ENCODE measurements at regions not wholly inside any gene's neighbourhood (a gene's known extent, or its start where the extent isn't known, plus 50 kb on each side); places are given as distances from the start of the nearest gene placed in this dataset.

GRCh38 chr5:57696825-57697570 lies 214.4 kb upstream of the ACTBL2 start:
- H3K4me1 Mint-ChIP-seq (ENCODE audit: low read depth): no peaks in the 10 kb centered on the region
- H3K9me3 Mint-ChIP-seq (ENCODE audit: low read depth): no peaks in the 10 kb centered on the region
- no peak overlapping the region for H3K27ac Mint-ChIP-seq
- H3K27me3 Mint-ChIP-seq: peaks cover 2% of the 10 kb centered on the region
- no peaks in the 10 kb centered on the region for H3K36me3 Mint-ChIP-seq
- no peak overlapping the region for H3K4me3 Mint-ChIP-seq

- H3K4me1 Mint-ChIP-seq (ENCODE audit: low read depth): no peaks in the 10 kb centered on the region
- H3K36me3 Mint-ChIP-seq: no peaks in the 10 kb centered on the region
- no peak overlapping the region for H3K27ac Mint-ChIP-seq
Measured at GRCh38 chr5:57696389-57696769, 213.8 kb upstream of the ACTBL2 start.

GRCh38 chr5:57695706-57696388 lies 213.2 kb upstream of the ACTBL2 start:
- Mint-ChIP-seq H3K9me3 (ENCODE audit: low read depth) (no peaks in the 10 kb centered on the region), H3K27ac (no peak overlapping the region), H3K4me3 (no peak overlapping the region), H3K4me1 (ENCODE audit: low read depth) (no peaks in the 10 kb centered on the region), H3K27me3 (peaks cover 2% of the 10 kb centered on the region), H3K36me3 (no peaks in the 10 kb centered on the region)

More at GRCh38 chr5:57696389-57696769, 213.8 kb upstream of the ACTBL2 start:
- Mint-ChIP-seq H3K4me3 (no peak overlapping the region), H3K9me3 (ENCODE audit: low read depth) (no peaks in the 10 kb centered on the region), H3K27me3 (peaks cover 2% of the 10 kb centered on the region)

GRCh38 chr5:57695179-57695578 lies 212.6 kb upstream of the ACTBL2 start:
- Mint-ChIP-seq H3K4me1 (ENCODE audit: low read depth) (no peaks in the 10 kb centered on the region), H3K27me3 (peaks cover 2% of the 10 kb centered on the region), H3K27ac (no peak overlapping the region), H3K4me3 (no peak overlapping the region), H3K36me3 (no peaks in the 10 kb centered on the region), H3K9me3 (ENCODE audit: low read depth) (no peaks in the 10 kb centered on the region)

- H3K36me3 Mint-ChIP-seq: no peaks in the 10 kb centered on the region
- H3K4me1 Mint-ChIP-seq (ENCODE audit: low read depth): no peaks in the 10 kb centered on the region
- H3K9me3 Mint-ChIP-seq (ENCODE audit: low read depth): no peaks in the 10 kb centered on the region
- no peak overlapping the region for H3K27ac Mint-ChIP-seq
- no peak overlapping the region for H3K4me3 Mint-ChIP-seq
- H3K27me3 Mint-ChIP-seq: peaks cover 2% of the 10 kb centered on the region
Measured at GRCh38 chr5:57693488-57694305, 211.1 kb upstream of the ACTBL2 start.

- Mint-ChIP-seq H3K4me1 (ENCODE audit: low read depth) (no peaks in the 10 kb centered on the region), H3K27ac (no peak overlapping the region), H3K27me3 (peaks cover 2% of the 10 kb centered on the region), H3K4me3 (no peak overlapping the region), H3K36me3 (no peaks in the 10 kb centered on the region), H3K9me3 (ENCODE audit: low read depth) (no peaks in the 10 kb centered on the region)
Measured at GRCh38 chr5:57692582-57693487, 210.2 kb upstream of the ACTBL2 start.

- Mint-ChIP-seq H3K27me3 (peaks cover 2% of the 10 kb centered on the region), H3K4me1 (ENCODE audit: low read depth) (no peaks in the 10 kb centered on the region), H3K36me3 (no peaks in the 10 kb centered on the region), H3K27ac (no peak overlapping the region), H3K4me3 (no peak overlapping the region), H3K9me3 (ENCODE audit: low read depth) (no peaks in the 10 kb centered on the region)
Measured at GRCh38 chr5:57690724-57691123, 208.1 kb upstream of the ACTBL2 start.

- Mint-ChIP-seq H3K9me3 (ENCODE audit: low read depth) (no peaks in the 10 kb centered on the region), H3K4me3 (no peak overlapping the region), H3K27ac (no peak overlapping the region), H3K27me3 (peaks cover 2% of the 10 kb centered on the region), H3K36me3 (no peaks in the 10 kb centered on the region), H3K4me1 (ENCODE audit: low read depth) (no peaks in the 10 kb centered on the region)
Measured at GRCh38 chr5:57687596-57687995, 205.0 kb upstream of the ACTBL2 start.

GRCh38 chr5:57685516-57686255 lies 203.1 kb upstream of the ACTBL2 start:
- Mint-ChIP-seq H3K27ac (no peak overlapping the region), H3K4me1 (ENCODE audit: low read depth) (no peaks in the 10 kb centered on the region), H3K36me3 (no peaks in the 10 kb centered on the region), H3K9me3 (ENCODE audit: low read depth) (no peaks in the 10 kb centered on the region), H3K27me3 (peaks cover 2% of the 10 kb centered on the region), H3K4me3 (no peak overlapping the region)

- Mint-ChIP-seq H3K9me3 (ENCODE audit: low read depth) (no peaks in the 10 kb centered on the region), H3K27ac (no peak overlapping the region), H3K4me3 (no peak overlapping the region), H3K36me3 (no peaks in the 10 kb centered on the region), H3K4me1 (ENCODE audit: low read depth) (no peaks in the 10 kb centered on the region), H3K27me3 (peaks cover 5% of the 10 kb centered on the region)
Measured at GRCh38 chr5:57684299-57684702, 201.7 kb upstream of the ACTBL2 start.

- no peaks in the 10 kb centered on the region for H3K36me3 Mint-ChIP-seq
- H3K9me3 Mint-ChIP-seq (ENCODE audit: low read depth): no peaks in the 10 kb centered on the region
Measured at GRCh38 chr5:57683036-57683630, 200.5 kb upstream of the ACTBL2 start.

GRCh38 chr5:57681942-57682341 lies 199.3 kb upstream of the ACTBL2 start:
- Mint-ChIP-seq H3K4me1 (ENCODE audit: low read depth) (no peaks in the 10 kb centered on the region), H3K27me3 (peaks cover 5% of the 10 kb centered on the region), H3K4me3 (no peak overlapping the region), H3K9me3 (ENCODE audit: low read depth) (no peaks in the 10 kb centered on the region), H3K36me3 (no peaks in the 10 kb centered on the region), H3K27ac (no peak overlapping the region)

More at GRCh38 chr5:57683036-57683630, 200.5 kb upstream of the ACTBL2 start:
- Mint-ChIP-seq H3K4me1 (ENCODE audit: low read depth) (no peaks in the 10 kb centered on the region), H3K27me3 (peaks cover 5% of the 10 kb centered on the region), H3K27ac (no peak overlapping the region), H3K4me3 (no peak overlapping the region)

- Mint-ChIP-seq H3K4me1 (ENCODE audit: low read depth) (no peaks in the 10 kb centered on the region), H3K27ac (no peak overlapping the region), H3K9me3 (ENCODE audit: low read depth) (no peaks in the 10 kb centered on the region), H3K4me3 (no peak overlapping the region), H3K27me3 (peaks cover 5% of the 10 kb centered on the region), H3K36me3 (no peaks in the 10 kb centered on the region)
Measured at GRCh38 chr5:57680686-57681085, 198.1 kb upstream of the ACTBL2 start.
